ENCODE measurements at regions not wholly inside any gene's neighbourhood (a gene's known extent, or its start where the extent isn't known, plus 50 kb on each side); places are given as distances from the start of the nearest gene placed in this dataset.

GRCh38 chr11:79546351-79546750 is 105.5 kb upstream of the TENM4 start:
- TF ChIP-seq POLR2A (IDR thresholded peaks at IDR 0.05) = no peak
- no peak for TF ChIP-seq CTCF (IDR thresholded peaks at IDR 0.05)

All from adrenal gland (tissue), 5 donors.